ENCODE measurements at regions not wholly inside any gene's neighbourhood (a gene's known extent, or its start where the extent isn't known, plus 50 kb on each side); places are given as distances from the start of the nearest gene placed in this dataset.

DNA sequence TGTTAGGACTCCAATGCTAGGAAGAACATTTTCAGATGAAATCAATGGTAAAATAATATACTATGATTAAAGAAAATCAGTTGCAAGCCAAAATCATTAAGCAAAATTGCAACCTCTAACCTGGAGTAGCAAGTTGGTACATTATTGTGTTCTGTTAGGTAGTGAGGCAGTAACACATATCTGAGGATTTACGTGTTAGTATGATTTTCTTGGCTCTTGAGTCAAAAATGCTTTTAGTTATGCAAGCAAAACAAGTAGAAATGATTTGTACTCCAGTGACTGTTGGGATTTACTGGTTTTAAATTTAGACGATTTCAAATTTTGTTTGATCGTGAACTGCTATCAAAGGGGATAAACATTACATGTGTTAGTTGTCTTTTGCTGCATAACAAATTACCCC is 293.0 kb upstream of the BTBD3 start:
- TF ChIP-seq ZNF423 (CRISPR knock-in tag; IDR thresholded peaks at IDR 0.05) = no peak
- TF ChIP-seq, protein P1, sequence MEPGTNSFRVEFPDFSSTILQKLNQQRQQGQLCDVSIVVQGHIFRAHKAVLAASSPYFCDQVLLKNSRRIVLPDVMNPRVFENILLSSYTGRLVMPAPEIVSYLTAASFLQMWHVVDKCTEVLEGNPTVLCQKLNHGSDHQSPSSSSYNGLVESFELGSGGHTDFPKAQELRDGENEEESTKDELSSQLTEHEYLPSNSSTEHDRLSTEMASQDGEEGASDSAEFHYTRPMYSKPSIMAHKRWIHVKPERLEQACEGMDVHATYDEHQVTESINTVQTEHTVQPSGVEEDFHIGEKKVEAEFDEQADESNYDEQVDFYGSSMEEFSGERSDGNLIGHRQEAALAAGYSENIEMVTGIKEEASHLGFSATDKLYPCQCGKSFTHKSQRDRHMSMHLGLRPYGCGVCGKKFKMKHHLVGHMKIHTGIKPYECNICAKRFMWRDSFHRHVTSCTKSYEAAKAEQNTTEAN (CRISPR knock-in tag; IDR thresholded peaks at IDR 0.05) = no peak
- TF ChIP-seq NR3C1 (CRISPR knock-in tag; conservative IDR thresholded peaks at IDR 0.05; ENCODE audit: low read depth) = no peak
- TF ChIP-seq ZNF219 (CRISPR knock-in tag; IDR thresholded peaks at IDR 0.05; ENCODE audit: borderline replicate concordance) = no peak
- no peak for TF ChIP-seq HMGA2 (CRISPR knock-in tag; IDR thresholded peaks at IDR 0.05)
- no peak for TF ChIP-seq RELA (CRISPR knock-in tag; IDR thresholded peaks at IDR 0.05; ENCODE audit: borderline replicate concordance)
- Mint-ChIP-seq H3K27me3 (ENCODE audit: low read depth) (no peaks in the 10 kb centered on the region), H3K27ac (no peak overlapping the region), H3K36me3 (no peaks in the 10 kb centered on the region), H3K9me3 (no peaks in the 10 kb centered on the region), H3K4me3 (no peak overlapping the region), H3K4me1 (no peaks in the 10 kb centered on the region)
- ChIA-PET POLR2A (no interaction called here), CTCF (no interaction called here)
- DNase-seq (ENCODE audit: low spot score) (no peak), ATAC-seq (no peak)

DNA sequence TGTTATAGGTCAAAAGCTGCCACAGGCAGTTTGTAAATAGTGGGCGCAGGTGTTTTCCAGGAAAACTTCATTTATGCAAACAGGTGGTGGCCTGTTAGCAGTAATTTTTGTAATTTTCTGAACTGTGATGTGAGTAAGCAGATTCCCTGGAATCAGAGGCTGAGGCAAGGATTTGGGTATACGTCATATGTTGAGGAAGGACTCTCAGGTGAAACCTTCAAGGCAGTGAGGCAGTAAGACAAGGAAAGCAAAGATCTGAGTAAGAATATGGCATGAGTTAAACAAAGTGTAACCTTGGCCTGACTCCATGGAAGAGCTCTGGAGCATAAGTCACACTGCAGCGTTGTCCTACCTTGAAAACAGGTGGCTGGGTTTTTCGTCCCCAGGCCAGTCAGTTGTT is 291.1 kb upstream of the BTBD3 start:
- DNase-seq (ENCODE audit: low spot score) = no peak
- ChIA-PET POLR2A (interaction anchor here (0.5 kb wide), 1 partner anchor 190 kb away, joined by 3 read pairs; no protein-coding TSS in a partner anchor), CTCF (no interaction called here)
- no peak for TF ChIP-seq ATF1 (CRISPR knock-in tag; IDR thresholded peaks at IDR 0.05)
- TF ChIP-seq JAZF1 (CRISPR knock-in tag; IDR thresholded peaks at IDR 0.05) = no peak
- TF ChIP-seq ZNF416 (CRISPR knock-in tag; IDR thresholded peaks at IDR 0.05) = no peak
- Mint-ChIP-seq H3K27ac (no peak overlapping the region), H3K4me3 (no peak overlapping the region), H3K4me1 (no peaks in the 10 kb centered on the region), H3K27me3 (ENCODE audit: low read depth) (no peaks in the 10 kb centered on the region), H3K9me3 (no peaks in the 10 kb centered on the region), H3K36me3 (no peaks in the 10 kb centered on the region)
- ATAC-seq = no peak

DNA sequence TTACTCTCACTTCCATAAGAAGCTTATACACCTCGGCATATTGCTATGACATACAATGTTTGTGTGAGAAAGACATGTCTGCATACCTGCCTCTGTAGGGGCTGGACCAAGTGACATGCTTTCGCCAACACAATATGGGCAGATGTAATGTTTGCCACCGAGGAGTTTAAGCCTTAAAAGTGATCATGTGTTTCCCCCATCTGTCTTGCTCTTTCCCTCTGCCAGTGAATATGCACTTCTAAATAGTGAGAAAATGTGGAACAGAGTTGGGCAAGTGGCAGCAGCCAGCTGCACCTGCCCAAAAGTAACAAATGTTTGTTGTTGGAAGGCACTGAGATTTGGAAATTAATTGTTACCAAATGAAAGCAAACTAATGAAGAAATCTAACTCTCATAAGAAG is 274.8 kb upstream of the BTBD3 start:
- ATAC-seq (no peak), DNase-seq (ENCODE audit: low spot score) (no peak)
- TF ChIP-seq, protein P2, sequence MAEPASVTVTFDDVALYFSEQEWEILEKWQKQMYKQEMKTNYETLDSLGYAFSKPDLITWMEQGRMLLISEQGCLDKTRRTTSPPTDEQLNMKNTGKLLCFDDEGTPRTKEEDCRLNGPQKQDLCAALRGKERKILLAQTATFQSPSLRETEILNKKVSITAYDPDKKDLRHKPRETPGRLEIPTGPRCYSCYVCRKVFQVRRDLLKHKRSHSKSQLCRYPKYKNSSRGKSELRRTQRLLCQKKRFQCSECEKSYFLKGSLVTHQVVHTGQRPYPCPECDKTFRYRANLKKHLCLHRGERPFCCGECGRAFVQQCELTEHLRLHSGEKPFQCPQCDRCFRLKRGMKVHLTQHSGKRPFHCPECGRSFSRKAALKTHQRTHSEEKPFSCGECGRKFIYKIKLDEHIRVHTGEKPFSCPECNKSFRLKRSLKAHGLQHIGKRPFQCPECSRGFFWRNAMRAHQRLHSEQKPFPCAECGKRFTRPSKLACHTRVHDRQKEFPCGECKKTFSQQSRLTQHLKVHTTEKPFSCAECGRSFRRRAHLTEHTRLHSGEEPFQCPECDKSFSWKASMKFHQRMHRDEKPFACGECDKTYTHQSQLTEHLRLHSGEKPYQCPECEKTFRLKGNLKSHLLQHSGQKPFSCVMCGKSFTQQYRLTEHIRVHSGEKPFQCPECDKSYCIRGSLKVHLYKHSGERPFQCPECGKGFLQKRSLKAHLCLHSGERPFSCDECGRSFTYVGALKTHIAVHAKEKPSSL (CRISPR knock-in tag; conservative IDR thresholded peaks at IDR 0.05) = no peak
- no peak for TF ChIP-seq ZNF138 (CRISPR knock-in tag; conservative IDR thresholded peaks at IDR 0.05)
- no peak for TF ChIP-seq ZNF232 (CRISPR knock-in tag; IDR thresholded peaks at IDR 0.05)
- TF ChIP-seq, protein P3, sequence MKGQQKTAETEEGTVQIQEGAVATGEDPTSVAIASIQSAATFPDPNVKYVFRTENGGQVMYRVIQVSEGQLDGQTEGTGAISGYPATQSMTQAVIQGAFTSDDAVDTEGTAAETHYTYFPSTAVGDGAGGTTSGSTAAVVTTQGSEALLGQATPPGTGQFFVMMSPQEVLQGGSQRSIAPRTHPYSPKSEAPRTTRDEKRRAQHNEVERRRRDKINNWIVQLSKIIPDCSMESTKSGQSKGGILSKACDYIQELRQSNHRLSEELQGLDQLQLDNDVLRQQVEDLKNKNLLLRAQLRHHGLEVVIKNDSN (CRISPR knock-in tag; IDR thresholded peaks at IDR 0.05) = no peak
- TF ChIP-seq MXD4 (CRISPR knock-in tag; IDR thresholded peaks at IDR 0.05; ENCODE audit: borderline replicate concordance) = no peak
- TF ChIP-seq EMX1 (CRISPR knock-in tag; IDR thresholded peaks at IDR 0.05) = no peak
- TF ChIP-seq, protein P4, sequence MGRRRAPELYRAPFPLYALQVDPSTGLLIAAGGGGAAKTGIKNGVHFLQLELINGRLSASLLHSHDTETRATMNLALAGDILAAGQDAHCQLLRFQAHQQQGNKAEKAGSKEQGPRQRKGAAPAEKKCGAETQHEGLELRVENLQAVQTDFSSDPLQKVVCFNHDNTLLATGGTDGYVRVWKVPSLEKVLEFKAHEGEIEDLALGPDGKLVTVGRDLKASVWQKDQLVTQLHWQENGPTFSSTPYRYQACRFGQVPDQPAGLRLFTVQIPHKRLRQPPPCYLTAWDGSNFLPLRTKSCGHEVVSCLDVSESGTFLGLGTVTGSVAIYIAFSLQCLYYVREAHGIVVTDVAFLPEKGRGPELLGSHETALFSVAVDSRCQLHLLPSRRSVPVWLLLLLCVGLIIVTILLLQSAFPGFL (CRISPR knock-in tag; IDR thresholded peaks at IDR 0.05; ENCODE audit: borderline replicate concordance) = no peak
- TF ChIP-seq, protein P5, sequence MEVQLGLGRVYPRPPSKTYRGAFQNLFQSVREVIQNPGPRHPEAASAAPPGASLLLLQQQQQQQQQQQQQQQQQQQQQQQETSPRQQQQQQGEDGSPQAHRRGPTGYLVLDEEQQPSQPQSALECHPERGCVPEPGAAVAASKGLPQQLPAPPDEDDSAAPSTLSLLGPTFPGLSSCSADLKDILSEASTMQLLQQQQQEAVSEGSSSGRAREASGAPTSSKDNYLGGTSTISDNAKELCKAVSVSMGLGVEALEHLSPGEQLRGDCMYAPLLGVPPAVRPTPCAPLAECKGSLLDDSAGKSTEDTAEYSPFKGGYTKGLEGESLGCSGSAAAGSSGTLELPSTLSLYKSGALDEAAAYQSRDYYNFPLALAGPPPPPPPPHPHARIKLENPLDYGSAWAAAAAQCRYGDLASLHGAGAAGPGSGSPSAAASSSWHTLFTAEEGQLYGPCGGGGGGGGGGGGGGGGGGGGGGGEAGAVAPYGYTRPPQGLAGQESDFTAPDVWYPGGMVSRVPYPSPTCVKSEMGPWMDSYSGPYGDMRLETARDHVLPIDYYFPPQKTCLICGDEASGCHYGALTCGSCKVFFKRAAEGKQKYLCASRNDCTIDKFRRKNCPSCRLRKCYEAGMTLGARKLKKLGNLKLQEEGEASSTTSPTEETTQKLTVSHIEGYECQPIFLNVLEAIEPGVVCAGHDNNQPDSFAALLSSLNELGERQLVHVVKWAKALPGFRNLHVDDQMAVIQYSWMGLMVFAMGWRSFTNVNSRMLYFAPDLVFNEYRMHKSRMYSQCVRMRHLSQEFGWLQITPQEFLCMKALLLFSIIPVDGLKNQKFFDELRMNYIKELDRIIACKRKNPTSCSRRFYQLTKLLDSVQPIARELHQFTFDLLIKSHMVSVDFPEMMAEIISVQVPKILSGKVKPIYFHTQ (CRISPR knock-in tag; IDR thresholded peaks at IDR 0.05) = no peak
- Mint-ChIP-seq H3K9me3 (no peaks in the 10 kb centered on the region), H3K4me1 (no peaks in the 10 kb centered on the region), H3K27me3 (ENCODE audit: low read depth) (no peaks in the 10 kb centered on the region), H3K27ac (no peak overlapping the region), H3K4me3 (no peak overlapping the region), H3K36me3 (no peaks in the 10 kb centered on the region)
- CTCF ChIA-PET = no interaction called here
- POLR2A ChIA-PET = no interaction called here
